Right ventricle myocardium superior (tissue), 1 donor: ENCODE measurements at regions not wholly inside any gene's neighbourhood (a gene's known extent, or its start where the extent isn't known, plus 50 kb on each side); places are given as distances from the start of the nearest gene placed in this dataset.
A peak's percentile ranks its signal among the peaks of the same experiment; 100 is the strongest.
"Not testable (repeated sequence)": the region's sequence is repeated elsewhere in the genome, so short reads cannot be mapped to it uniquely, and the experiment has no call there.

ENCODE experiments used
- ATAC-seq: fragments of 200-7000 bp; cut with Tn5 transposase; one replicate; pipeline ENCODE4 v1.9.1; 2020; ENCODE audit warnings: mild to moderate bottlenecking; ENCODE audit not compliant: poor library complexity
- DNase-seq: peaks from one replicate; pipeline ENCODE4 v3.0.0-alpha.2; 2020
- intact Hi-C: fragments of 100-400 bp; cut with DNase I; formaldehyde crosslinking; loops from one replicate; pipeline ENCODE4 v1.11.2; 2022
- donor health status: DM: no; HTN: yes; CAD: no; lungs with severe emphysema.

- intact Hi-C loops, DNase-seq, ATAC-seq: not testable (repeated sequence)
Measured at GRCh38 chr11:4315292-4315691, 52.9 kb downstream of the OR52B4 start.

DNA sequence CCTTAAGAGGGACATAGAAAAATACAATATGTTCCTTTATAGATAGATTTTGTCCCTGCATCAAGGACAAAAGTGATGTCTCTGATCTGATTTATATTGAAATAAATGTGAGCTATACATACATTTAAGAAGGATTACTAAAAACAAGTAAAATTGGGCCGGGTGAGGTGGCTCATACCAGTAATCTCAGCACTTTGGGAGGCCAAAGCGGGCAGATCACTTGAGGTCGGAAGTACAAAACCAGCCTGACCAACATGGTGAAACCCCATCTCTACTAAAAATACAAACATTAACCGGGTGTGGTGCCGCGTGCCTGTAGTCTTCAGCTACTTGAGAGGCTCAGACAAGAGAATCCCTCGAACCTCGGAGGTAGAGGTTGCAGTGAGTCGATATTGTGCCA is 91.0 kb downstream of the OR52B4 start:
- ATAC-seq, intact Hi-C loops, DNase-seq: not testable (repeated sequence)

DNA sequence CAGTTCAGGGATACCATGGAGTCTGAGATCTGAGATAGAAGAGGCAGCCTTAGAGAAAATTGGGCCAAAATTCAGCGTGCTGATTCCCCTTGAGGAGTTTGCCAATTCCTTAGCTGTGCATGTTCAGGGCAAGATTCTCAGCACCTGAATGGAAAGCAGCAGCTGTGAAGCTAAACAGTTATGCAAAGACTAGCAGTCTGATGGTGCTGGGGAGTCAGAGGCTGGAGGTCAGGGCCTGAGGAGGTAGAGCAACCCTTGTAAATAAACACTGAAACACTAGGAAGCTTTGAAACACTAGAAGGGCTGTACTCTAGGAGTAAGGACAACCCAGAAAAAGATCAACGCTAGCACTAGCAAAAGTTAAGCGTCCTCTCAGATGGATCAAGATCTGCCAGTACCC is 117.1 kb downstream of the OR52B4 start:
- ATAC-seq, intact Hi-C loops, DNase-seq: not testable (repeated sequence)

DNA sequence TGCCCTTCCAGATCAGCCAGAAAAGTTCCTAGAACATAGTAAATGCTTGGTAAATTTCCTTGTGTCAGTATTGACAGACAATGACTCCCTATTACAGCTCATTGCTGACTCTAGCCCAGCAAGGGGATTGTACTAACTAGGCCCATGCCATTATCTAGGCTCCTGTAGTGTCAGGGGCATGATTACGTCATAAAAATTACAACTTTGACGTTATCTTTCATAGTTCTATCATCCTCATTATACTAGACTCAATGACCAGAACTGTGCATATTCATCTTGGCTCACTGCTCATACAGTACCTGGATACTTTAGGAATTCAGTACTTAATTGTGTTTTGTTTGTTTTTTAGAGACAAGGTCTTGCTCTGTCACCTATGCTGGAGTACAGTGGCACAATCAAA is 118.7 kb downstream of the OR52B4 start:
- intact Hi-C loops, DNase-seq, ATAC-seq: not testable (repeated sequence)

- intact Hi-C loops, ATAC-seq, DNase-seq: not testable (repeated sequence)
Measured at GRCh38 chr11:4237771-4238170, 130.4 kb downstream of the OR52B4 start.

DNA sequence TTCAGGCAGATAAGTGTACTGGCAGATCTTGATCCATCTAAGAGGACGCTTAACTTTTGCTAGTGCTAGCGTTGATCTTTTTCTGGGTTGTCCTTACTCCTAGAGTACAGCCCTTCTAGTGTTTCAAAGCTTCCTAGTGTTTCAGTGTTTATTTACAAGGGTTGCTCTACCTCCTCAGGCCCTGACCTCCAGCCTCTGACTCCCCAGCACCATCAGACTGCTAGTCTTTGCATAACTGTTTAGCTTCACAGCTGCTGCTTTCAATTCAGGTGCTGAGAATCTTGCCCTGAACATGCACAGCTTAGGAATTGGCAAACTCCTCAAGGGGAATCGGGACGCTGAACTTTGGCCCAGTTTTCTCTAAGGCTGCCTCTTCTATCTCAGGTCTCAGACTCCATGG is 124.3 kb downstream of the RRM1 start:
- ATAC-seq, intact Hi-C loops, DNase-seq: not testable (repeated sequence)

GRCh38 chr11:4213746-4214145 is 119.1 kb downstream of the RRM1 start:
- DNase-seq (no peak), ATAC-seq (no peak)
- intact Hi-C loops, result no loop called here

GRCh38 chr11:4211991-4212390 is 117.4 kb downstream of the RRM1 start:
- DNase-seq, result no peak
- intact Hi-C loops, result no loop called here
- ATAC-seq, result no peak

DNA sequence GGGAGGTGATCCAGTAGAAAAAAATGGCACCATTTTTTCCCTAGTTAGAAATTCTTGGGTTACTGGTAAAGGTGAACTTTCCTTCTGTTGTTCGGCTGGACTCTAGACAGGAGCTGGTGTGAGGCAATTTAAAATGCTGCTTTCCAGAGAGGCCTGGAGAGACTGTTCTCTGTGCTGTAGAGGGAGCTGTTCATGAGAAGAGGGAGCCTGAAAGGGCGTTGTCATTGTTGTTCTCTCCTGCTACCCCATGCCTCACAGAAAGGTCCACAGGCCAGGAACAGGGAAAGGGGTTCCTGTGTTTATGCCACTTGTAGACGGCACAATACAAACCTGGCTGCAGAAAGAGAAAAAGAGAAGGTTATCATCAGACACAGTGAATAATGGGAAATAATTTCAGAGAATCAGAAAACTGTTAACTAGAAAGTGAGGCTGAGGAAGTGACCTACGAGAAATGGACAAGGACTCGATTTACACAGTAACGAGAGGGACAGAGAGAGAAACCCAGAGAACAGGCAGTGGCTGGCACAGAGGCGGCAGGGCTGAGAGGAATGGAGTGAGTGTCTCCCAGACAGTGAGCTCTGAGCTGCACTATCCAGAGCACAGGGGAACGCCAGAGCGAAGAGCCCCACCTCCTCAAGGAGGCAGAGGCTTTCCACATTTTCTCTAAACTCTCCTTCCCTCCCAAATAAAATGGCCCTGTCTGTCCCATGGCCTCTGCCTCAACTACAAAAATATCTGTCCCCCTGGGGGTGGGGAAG is 109.2 kb downstream of the RRM1 start:
- DNase-seq, result no peak
- peak; percentile 92 for ATAC-seq
- intact Hi-C loops, result no loop called here

- DNase-seq (no peak), ATAC-seq (peak; percentile 96)
- intact Hi-C loops, result no loop called here
Measured at GRCh38 chr11:4202749-4203148, 108.2 kb downstream of the RRM1 start.

- intact Hi-C loops, result no loop called here
- ATAC-seq (no peak), DNase-seq (no peak)
Measured at GRCh38 chr11:4197112-4197511, 102.5 kb downstream of the RRM1 start.

DNA sequence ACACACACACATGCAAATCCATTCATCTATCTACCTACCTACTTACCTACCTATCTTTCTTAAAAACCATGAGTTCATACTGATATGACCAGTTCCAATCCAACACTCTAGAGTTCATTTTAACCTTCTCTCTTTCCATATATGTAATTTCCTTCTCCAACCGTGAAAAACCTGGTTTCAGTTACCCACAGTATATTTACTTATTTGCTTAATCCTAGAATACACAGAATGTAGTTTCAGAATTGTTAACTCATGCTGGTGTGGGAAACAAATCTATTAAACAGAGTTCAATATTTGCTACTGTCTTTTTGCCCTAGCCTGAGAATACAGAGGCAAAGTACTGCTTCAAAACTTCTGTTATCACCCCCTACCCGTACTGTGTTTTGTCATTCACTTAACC is 101.3 kb downstream of the RRM1 start:
- intact Hi-C loops, result no loop called here
- DNase-seq, result no peak
- ATAC-seq, result no peak

GRCh38 chr11:4194889-4195288 is 100.3 kb downstream of the RRM1 start:
- intact Hi-C loops, result no loop called here

DNA sequence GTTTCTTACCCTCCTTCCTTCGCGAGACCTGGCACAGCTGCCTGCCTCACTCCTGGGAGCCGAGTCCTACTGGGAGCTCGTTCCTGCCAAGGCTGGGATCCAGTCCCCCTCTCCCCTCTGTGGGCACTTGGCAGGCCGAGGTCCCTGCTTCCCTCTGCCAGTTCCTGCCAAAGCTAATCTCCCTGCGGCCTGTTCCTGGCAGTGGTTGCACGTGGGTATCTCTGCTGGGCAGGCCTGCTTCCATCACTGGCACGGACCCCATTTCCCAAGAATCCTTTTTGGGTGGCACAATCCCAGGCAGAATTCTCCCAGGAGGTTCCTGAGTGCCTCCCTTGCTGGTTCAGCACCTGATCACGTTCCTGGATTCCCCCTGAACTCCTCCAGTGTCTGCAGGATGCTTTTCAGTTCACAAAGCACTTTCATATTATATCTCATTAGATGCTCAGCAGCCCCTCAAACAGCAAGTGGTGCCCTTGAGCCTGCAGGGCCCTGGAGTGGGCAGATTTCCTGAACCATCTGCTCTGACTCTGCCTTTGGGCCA is 96.5 kb downstream of the RRM1 start:
- ATAC-seq (peak; percentile 86), DNase-seq (peak; percentile 81)
- intact Hi-C loops, result no loop called here

More at GRCh38 chr11:4194889-4195288, 100.3 kb downstream of the RRM1 start:
- ATAC-seq (no peak), DNase-seq (no peak)

DNA sequence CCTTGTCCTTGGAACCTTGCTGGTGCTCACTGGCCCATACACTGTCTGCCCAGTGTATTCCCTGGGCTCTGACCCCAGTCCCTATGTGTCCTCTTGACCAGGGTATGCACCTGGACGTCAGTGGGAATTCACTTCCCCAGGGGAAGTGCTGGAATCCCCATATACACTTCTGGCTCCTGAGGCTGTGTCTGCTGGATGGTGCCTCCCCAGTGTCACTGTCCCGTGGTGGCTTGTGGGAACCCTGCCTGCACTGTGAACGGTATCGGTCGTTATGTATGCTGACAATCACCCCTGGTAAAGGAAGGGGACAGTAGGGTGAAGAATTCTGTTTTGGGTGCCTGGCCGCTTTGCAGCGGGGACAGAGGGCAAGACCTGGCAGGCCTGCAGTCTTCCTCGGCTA is 95.9 kb downstream of the RRM1 start:
- no peak for DNase-seq
- no peak for ATAC-seq
- intact Hi-C loops, result no loop called here

DNA sequence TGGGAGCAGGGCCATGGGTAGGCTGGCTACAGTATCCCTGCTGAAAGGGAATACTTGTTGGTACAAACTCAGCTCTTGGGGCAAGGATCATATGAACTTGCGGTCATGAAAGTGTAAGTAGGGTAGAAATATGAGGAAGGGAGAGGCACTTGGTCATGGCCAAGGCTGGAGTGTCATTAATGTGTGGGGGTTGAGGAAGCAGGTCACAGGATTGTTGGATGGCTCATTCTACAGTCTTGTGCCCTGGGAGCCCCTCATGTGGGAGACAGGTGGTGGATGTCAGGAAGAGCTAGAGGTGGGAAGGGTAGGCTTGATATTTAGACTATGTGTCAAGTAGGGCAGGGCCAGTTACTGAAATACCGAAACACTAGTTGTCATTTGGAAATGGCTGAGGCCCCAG is 95.5 kb downstream of the RRM1 start:
- DNase-seq (no peak), ATAC-seq (no peak)
- intact Hi-C loops, result no loop called here
